ENCODE measurements at regions not wholly inside any gene's neighbourhood (a gene's known extent, or its start where the extent isn't known, plus 50 kb on each side); places are given as distances from the start of the nearest gene placed in this dataset.

GRCh38 chr15:39114690-39115378, 466.0 kb upstream of the THBS1 start:
- H3K4me3 ChIP-seq (ENCODE audit: low read depth, poor library complexity, severe bottlenecking) = no peak overlapping the region
- DNase-seq (ENCODE audit: low spot score in 2 of 2) = no peak
- WGBS, 2 donors = 80 to 100% methylated on average over 1 of the region's 1 CpG
- TF ChIP-seq POLR2A (IDR thresholded peaks at IDR 0.05) (no peak), CTCF (IDR thresholded peaks at IDR 0.05) (no peak)
- intact Hi-C loops (cut with DNase I; ENCODE audit: low total_unique reads) = no loop called here

GRCh38 chr15:39115379-39116057, 465.4 kb upstream of the THBS1 start:
- H3K4me3 ChIP-seq (ENCODE audit: low read depth, poor library complexity, severe bottlenecking) = no peak overlapping the region
- intact Hi-C loops (cut with DNase I; ENCODE audit: low total_unique reads) = no loop called here
- WGBS, 2 donors = 67 to 100% methylated on average over 2 of the region's 2 CpGs
- TF ChIP-seq POLR2A (IDR thresholded peaks at IDR 0.05) (no peak), CTCF (IDR thresholded peaks at IDR 0.05) (no peak)
- no peak for DNase-seq (ENCODE audit: low spot score in 2 of 2)

- 24 to 38% methylated on average over 2 of the region's 2 CpGs for WGBS, 2 donors
- intact Hi-C loops (cut with DNase I; ENCODE audit: low total_unique reads) = no loop called here
- H3K4me3 ChIP-seq (ENCODE audit: low read depth, poor library complexity, severe bottlenecking) = no peak overlapping the region
- DNase-seq (ENCODE audit: low spot score in 2 of 2) = no peak
- TF ChIP-seq CTCF (IDR thresholded peaks at IDR 0.05) (no peak), POLR2A (IDR thresholded peaks at IDR 0.05) (no peak)
Measured at GRCh38 chr15:39118510-39118909, 462.4 kb upstream of the THBS1 start.

GRCh38 chr15:39124155-39124552, 456.7 kb upstream of the THBS1 start:
- intact Hi-C loops (cut with DNase I; ENCODE audit: low total_unique reads) = no loop called here
- WGBS, 2 donors = 68 to 92% methylated on average over 7 of the region's 7 CpGs
- DNase-seq (ENCODE audit: low spot score in 2 of 2) = no peak
- H3K4me3 ChIP-seq (ENCODE audit: low read depth, poor library complexity, severe bottlenecking) = no peak overlapping the region
- TF ChIP-seq POLR2A (IDR thresholded peaks at IDR 0.05) = no peak

- DNase-seq (ENCODE audit: low spot score in 2 of 2) = no peak
- TF ChIP-seq CTCF (IDR thresholded peaks at IDR 0.05) (no peak), POLR2A (IDR thresholded peaks at IDR 0.05) (no peak)
- no peak overlapping the region for H3K4me3 ChIP-seq (ENCODE audit: low read depth, poor library complexity, severe bottlenecking)
- 74 to 85% methylated on average over 6 of the region's 6 CpGs for WGBS, 2 donors
- intact Hi-C loops (cut with DNase I; ENCODE audit: low total_unique reads) = no loop called here
Measured at GRCh38 chr15:39124553-39125171, 456.2 kb upstream of the THBS1 start.

GRCh38 chr15:39125226-39125625, 455.7 kb upstream of the THBS1 start:
- WGBS, 2 donors = 77 to 84% methylated on average over 2 of the region's 2 CpGs
- intact Hi-C loops (cut with DNase I; ENCODE audit: low total_unique reads) = no loop called here
- DNase-seq (ENCODE audit: low spot score in 2 of 2) = no peak
- no peak for TF ChIP-seq CTCF (IDR thresholded peaks at IDR 0.05)
- TF ChIP-seq POLR2A (IDR thresholded peaks at IDR 0.05) = no peak
- no peak overlapping the region for H3K4me3 ChIP-seq (ENCODE audit: low read depth, poor library complexity, severe bottlenecking)

All from lower leg skin (tissue), 4 donors.